SJSA1 (cell line): ENCODE measurements at regions not wholly inside any gene's neighbourhood (a gene's known extent, or its start where the extent isn't known, plus 50 kb on each side); places are given as distances from the start of the nearest gene placed in this dataset.
"Not testable (repeated sequence)": the region's sequence is repeated elsewhere in the genome, so short reads cannot be mapped to it uniquely, and the experiment has no call there.

Experiments
- DNase-seq, 2 experiments: peaks; one replicate each; pipeline ENCODE4 v3.0.0-alpha.2; 2015 to 2020; ENCODE audit warnings: low spot score in 2 of 2, low read depth in 1 of 2
- H3K27ac ChIP-seq: fragments of 250-450 bp; sonication (Bioruptor Pico); 2 replicates; pipeline ENCODE4 v1.5.1; 2020; ENCODE audit warnings: mild to moderate bottlenecking, moderate library complexity
- H3K27me3 ChIP-seq: fragments of 250-450 bp; sonication (Bioruptor Pico); replicated peaks from 2 replicates; pipeline ENCODE4 v1.5.1; 2020; ENCODE audit warnings: mild to moderate bottlenecking, moderate library complexity
- H3K36me3 ChIP-seq: fragments of 250-450 bp; sonication (Bioruptor Pico); 2 replicates; pipeline ENCODE4 v1.5.1; 2020; ENCODE audit warnings: mild to moderate bottlenecking
- H3K4me1 ChIP-seq: fragments of 250-450 bp; sonication (Bioruptor Pico); replicated peaks from 2 replicates; pipeline ENCODE4 v1.6.1; 2021; ENCODE audit warnings: mild to moderate bottlenecking
- H3K4me3 ChIP-seq: fragments of 250-450 bp; sonication (Bioruptor Pico); 2 replicates; pipeline ENCODE4 v1.5.1; 2020; ENCODE audit warnings: mild to moderate bottlenecking
- H3K9me3 ChIP-seq: fragments of 250-450 bp; sonication (Bioruptor Pico); replicated peaks from 2 replicates; pipeline ENCODE4 v1.5.1; 2020; ENCODE audit warnings: mild to moderate bottlenecking

DNA sequence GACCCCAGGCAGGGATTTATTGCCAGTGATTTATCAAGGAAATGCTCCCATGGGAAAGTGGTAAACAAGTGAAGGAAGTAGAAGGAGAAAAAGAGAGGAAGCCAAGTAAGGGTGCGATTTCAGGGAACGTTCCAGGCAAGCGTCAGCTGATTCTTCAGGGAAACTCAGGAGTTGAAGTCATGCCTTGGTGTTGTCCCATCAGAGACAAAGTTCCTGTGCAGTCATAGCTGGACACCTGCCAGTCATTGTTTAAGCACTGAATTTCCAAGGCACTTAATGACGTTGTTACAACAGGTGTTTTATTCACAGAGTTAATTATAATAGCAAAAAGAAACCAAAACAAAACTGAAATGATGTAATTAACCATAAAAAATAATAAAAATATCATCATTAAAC is 381.8 kb upstream of the CRIM1 start:
- Histone ChIP-seq H3K27me3 (no peaks in the 10 kb centered on the region), H3K36me3 (no peaks in the 10 kb centered on the region), H3K4me1 (no peaks in the 10 kb centered on the region), H3K4me3 (no peak overlapping the region), H3K27ac (no peak overlapping the region), H3K9me3 (no peaks in the 10 kb centered on the region)
- DNase-seq: no peak

DNA sequence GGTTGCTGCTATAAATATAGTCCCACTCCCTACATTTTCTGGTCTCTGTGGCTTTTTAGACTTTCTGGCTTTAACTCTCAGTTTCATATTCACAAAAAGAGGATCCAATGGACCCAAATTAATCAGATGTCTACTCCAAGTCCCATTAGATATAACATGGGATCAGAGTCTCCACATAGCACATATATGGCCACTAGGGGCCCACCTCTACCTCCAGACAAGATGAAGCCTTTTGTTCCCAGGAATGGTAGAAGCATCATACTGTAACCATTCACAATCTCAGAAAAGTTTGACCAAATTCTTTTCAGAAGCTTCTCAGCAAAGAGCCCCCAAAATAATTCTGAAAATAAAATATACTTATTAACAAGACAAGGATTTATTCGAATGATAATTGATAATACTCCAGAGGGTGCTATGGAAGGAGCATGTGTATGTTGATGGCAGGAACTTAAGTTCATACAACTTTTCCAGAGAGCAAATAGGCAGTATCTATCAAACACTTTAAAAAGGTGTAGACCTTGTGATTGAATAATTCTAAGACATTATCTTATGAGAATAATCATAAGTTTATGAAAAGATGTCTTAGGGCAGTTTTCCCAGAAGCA is 382.3 kb upstream of the CRIM1 start:
- H3K4me1 ChIP-seq: no peaks in the 10 kb centered on the region
- H3K36me3 ChIP-seq: no peaks in the 10 kb centered on the region
- no peaks in the 10 kb centered on the region for H3K27me3 ChIP-seq
- peak in 1 of 2 experiments; percentile 18 for DNase-seq
- H3K27ac ChIP-seq: no peak overlapping the region
- H3K9me3 ChIP-seq: no peaks in the 10 kb centered on the region
- H3K4me3 ChIP-seq: no peak overlapping the region

DNA sequence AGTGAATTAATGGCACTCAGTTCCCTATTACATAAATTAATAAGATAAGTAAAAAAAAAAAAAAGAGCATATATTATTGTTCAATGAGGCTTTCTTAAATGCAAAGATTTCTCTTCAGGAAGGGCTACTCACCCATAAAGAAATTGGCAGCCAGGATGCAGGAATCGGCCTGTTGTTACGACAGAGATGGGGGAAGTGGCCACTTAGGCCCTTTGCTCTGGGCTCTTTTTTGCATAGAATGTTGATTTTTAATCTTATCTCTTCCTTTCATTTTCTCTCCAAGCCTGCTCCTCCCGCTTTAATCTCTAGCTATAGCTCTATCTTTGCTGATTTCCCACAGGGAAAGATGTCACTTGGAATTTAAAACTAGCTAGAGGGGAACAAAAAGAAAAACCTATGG is 391.8 kb upstream of the CRIM1 start:
- H3K9me3 ChIP-seq: no peaks in the 10 kb centered on the region
- no peak overlapping the region for H3K4me3 ChIP-seq
- H3K4me1 ChIP-seq: no peaks in the 10 kb centered on the region
- no peaks in the 10 kb centered on the region; the same call in 1 of the 2 replicates for H3K27me3 ChIP-seq
- no peaks in the 10 kb centered on the region for H3K36me3 ChIP-seq
- DNase-seq: no peak
- no peak overlapping the region for H3K27ac ChIP-seq

DNA sequence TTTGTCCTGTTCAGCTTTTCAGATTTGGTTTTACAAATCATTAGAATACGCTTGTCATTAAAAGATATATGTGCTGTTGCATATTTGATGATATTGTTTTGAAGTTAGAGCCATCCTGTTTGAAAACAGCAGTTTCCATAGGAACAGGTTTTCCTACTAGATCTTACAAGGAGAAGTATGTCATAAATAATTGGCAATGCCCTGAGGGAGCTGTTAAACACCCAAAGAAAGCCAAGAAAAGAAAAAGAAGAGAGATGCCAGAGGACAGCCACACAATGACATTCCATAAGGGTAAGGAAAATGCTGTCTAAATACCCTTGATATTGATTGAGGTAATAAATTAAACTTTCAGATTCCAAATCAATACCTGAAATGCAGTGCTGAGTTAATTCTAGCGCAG is 392.2 kb upstream of the CRIM1 start:
- Histone ChIP-seq H3K27me3 (no peaks in the 10 kb centered on the region; the same call in 1 of the 2 replicates), H3K4me1 (no peaks in the 10 kb centered on the region), H3K27ac (no peak overlapping the region), H3K36me3 (no peaks in the 10 kb centered on the region), H3K9me3 (no peaks in the 10 kb centered on the region), H3K4me3 (no peak overlapping the region)
- no peak for DNase-seq

DNA sequence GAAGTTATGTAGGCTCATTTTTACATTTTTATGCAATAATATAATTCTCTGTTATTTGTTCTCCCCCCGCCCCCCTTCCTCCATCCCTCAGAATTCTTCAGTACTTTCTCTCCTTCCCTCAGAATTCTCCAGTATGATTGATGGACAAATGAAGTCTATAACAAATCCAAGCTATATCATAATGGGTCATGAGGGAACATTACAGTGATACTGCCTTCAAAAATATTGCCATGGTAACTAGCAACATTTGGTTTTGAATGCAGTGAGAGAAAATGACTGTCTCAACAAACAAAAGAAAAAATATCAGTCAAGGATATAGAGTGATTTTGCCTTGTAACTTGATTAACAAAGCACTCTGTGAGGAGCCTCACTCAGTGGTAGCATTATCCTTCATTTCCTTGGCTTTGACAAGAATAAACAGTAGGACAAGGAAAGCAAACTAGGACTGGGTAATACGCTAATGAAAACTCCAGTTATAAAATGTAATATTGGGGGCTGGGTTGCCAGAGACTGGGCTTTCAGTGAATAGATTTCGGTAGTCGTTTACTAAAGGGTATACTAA is 392.9 kb upstream of the CRIM1 start:
- H3K27ac ChIP-seq: no peak overlapping the region
- H3K9me3 ChIP-seq: no peaks in the 10 kb centered on the region
- DNase-seq: no peak
- H3K4me1 ChIP-seq: no peaks in the 10 kb centered on the region
- no peaks in the 10 kb centered on the region for H3K36me3 ChIP-seq
- no peak overlapping the region for H3K4me3 ChIP-seq
- H3K27me3 ChIP-seq: no peaks in the 10 kb centered on the region; the same call in 1 of the 2 replicates

DNA sequence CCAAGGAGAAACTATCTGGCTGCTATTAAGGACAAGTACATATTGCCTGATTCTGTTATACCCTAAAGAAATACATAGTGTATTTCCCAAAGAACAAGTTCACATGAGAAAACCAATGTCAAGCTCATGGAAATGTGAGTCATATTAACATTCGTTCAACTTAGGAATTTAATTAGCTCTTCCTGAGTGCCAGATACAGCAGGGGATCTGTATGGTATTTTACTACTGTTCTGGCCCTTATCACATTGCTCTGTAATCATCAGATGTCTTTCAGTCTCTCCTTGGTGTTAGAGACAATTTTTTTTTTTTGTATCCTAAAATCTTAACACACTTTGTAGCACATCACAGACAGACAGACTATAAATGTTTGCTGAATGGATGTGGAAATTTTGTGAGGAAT is 395.0 kb upstream of the CRIM1 start:
- no peak overlapping the region for H3K27ac ChIP-seq
- no peak overlapping the region for H3K4me3 ChIP-seq
- H3K9me3 ChIP-seq: no peaks in the 10 kb centered on the region
- DNase-seq: no peak
- H3K27me3 ChIP-seq: no peaks in the 10 kb centered on the region; the same call in 1 of the 2 replicates
- no peaks in the 10 kb centered on the region for H3K36me3 ChIP-seq
- H3K4me1 ChIP-seq: no peaks in the 10 kb centered on the region

DNA sequence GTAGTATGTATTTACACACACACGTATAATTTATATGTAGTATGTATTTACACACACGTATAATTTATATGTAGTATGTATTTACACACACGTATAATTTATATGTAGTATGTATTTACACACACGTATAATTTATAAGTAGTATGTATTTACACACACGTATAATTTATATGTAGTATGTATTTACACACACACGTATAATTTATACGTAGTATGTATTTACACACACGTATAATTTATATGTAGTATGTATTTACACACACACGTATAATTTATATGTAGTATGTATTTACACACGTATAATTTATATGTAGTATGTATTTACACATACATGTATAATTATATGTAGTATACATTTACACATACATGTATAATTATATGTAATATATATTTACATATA is 398.5 kb upstream of the CRIM1 start:
- not testable (repeated sequence) for H3K27me3 ChIP-seq, H3K27ac ChIP-seq, DNase-seq, H3K9me3 ChIP-seq, H3K4me1 ChIP-seq, H3K4me3 ChIP-seq, H3K36me3 ChIP-seq

DNA sequence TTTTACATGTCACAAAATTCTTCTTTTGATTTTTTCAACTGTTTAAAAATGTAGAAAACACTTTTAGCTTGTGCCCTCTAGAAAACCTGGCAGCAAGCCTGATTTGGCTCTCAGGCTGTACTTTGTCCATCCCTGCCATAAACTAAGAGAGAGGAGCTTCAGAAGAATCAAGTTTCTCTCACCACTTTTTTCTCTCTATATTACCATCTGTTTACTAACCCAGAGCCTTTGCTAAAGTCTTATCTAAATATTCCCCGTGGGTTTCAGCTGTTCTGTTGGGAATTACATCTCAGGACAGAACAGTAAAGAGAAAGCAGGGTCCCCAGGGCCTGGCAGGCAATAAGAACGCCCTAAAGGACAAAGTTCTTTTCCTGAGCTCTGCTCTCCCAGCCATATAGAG is 409.1 kb upstream of the CRIM1 start:
- H3K4me3 ChIP-seq: no peak overlapping the region
- DNase-seq: no peak
- no peaks in the 10 kb centered on the region for H3K9me3 ChIP-seq
- no peaks in the 10 kb centered on the region for H3K4me1 ChIP-seq
- no peak overlapping the region for H3K27ac ChIP-seq
- H3K27me3 ChIP-seq: peaks cover 1% of the 10 kb centered on the region; the same call in 1 of the 2 replicates
- no peaks in the 10 kb centered on the region for H3K36me3 ChIP-seq

DNA sequence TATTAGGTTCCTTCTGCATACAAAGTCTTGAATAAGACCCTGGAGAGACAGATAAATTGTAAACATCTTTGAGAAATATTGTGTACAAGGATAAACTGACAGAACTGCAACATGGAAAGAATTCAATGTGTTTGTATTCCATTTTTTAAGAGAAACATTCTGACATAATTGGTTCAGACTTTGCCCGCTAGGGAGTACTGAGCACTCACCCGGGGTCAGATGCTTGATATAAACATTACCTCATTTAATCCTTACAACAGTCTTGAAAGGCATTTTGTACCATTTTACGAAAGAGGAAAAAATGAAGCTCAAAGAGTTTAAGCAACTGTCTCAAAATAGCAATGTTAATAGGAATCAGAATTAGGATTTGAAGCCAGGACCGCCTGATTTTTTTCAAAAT is 416.7 kb upstream of the CRIM1 start:
- no peak for DNase-seq
- H3K27me3 ChIP-seq: peaks cover 5% of the 10 kb centered on the region; the same call in 1 of the 2 replicates
- no peak overlapping the region for H3K27ac ChIP-seq
- no peaks in the 10 kb centered on the region for H3K36me3 ChIP-seq
- H3K4me3 ChIP-seq: no peak overlapping the region
- no peaks in the 10 kb centered on the region for H3K9me3 ChIP-seq
- H3K4me1 ChIP-seq: no peaks in the 10 kb centered on the region

DNA sequence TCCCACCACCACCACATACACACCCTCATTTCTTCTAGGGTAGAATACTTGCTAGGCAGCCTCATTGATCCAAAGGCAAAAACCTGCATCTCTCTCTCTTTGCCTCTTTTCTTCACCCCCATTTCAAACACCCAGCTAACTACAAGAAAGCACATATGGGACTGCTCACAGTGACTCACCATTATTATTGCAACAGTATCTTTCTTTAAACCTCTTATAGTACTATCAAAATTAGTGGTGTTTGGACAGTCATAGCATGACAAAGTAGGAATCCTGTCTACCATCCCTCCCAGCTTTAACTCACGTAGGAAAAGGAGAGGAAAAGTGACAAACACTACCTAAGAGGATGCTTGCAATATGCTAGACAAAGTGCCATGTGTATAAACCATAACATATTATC is 422.5 kb upstream of the CRIM1 start:
- DNase-seq: no peak
- H3K4me3 ChIP-seq: no peak overlapping the region
- no peaks in the 10 kb centered on the region for H3K4me1 ChIP-seq
- H3K27ac ChIP-seq: no peak overlapping the region
- H3K36me3 ChIP-seq: no peaks in the 10 kb centered on the region
- H3K9me3 ChIP-seq: no peaks in the 10 kb centered on the region
- no peaks in the 10 kb centered on the region; the same call in 1 of the 2 replicates for H3K27me3 ChIP-seq

DNA sequence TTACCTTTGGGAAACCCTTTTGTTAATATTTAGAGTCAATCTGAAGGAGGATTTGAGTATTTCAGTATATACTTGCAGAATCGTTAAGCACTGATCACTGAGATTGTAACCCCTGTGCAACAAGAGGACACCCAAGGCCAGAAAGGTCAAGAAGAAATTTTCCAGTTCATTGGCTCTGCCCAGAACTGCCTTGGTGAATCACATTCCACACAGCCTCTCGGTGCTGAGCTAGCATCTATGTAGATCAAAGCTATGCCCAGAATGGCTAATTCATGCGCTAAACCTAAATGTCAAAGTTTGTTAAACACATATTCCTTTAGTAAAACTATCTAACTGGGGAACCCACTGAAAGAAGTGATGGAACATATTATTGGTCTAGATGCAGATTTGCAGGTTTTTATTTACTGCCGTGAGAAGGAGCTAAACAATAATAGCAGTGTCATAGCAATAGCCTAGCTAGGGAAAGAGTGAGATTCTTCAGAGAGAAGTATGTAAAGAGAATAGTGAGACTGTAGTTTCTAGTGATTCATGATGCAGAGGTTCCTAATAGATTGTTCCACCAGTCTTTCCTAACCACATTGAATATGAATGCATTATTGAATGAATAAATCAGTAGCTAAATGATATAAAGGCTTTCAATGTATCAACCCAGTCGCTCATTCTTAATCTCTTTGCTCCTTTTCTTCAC is 423.2 kb upstream of the CRIM1 start:
- H3K27me3 ChIP-seq: no peaks in the 10 kb centered on the region; the same call in 1 of the 2 replicates
- H3K27ac ChIP-seq: no peak overlapping the region
- H3K9me3 ChIP-seq: no peaks in the 10 kb centered on the region
- H3K4me3 ChIP-seq: no peak overlapping the region
- no peak for DNase-seq
- H3K36me3 ChIP-seq: no peaks in the 10 kb centered on the region
- H3K4me1 ChIP-seq: no peaks in the 10 kb centered on the region

DNA sequence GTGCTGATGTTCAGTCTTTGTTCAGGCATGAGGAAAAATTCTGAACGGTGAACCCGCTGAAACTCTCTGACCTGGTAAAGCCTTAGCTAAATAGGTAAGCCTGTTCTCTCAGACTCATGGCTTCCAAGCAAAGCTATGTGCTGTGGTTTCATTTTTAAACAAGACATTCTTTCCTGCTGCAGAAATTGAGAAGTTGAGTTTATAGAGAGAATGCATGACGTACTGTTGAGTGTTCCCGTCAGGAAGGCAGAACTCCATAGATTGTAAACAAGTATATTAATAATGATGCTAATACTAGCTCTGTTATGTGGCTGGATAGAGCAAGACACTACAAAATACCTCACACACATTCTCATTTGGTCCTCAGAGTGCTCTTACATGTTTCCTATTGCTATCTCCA is 424.0 kb upstream of the CRIM1 start:
- no peak for DNase-seq
- H3K4me1 ChIP-seq: no peaks in the 10 kb centered on the region
- no peak overlapping the region for H3K4me3 ChIP-seq
- no peaks in the 10 kb centered on the region; the same call in 1 of the 2 replicates for H3K27me3 ChIP-seq
- no peaks in the 10 kb centered on the region for H3K36me3 ChIP-seq
- no peak overlapping the region for H3K27ac ChIP-seq
- H3K9me3 ChIP-seq: no peaks in the 10 kb centered on the region

DNA sequence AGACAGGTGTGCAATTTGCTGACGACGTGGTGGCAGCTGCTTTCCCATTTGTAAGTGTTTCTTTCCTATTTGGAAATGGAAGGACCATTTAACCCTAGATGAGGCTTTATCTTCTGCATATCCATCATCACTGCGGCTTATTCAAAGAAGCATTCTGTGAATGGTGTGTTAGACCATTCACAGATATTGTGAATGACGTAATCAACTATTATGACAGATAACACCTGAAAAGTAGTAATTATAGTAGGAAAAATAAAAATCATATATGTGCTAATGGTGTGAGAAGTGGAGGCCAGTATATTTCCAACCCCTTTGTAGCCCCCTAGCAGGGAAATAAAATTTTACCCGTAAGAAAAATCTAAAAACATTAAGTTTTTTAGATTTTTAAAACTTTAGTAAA is 424.5 kb upstream of the CRIM1 start:
- Histone ChIP-seq H3K27me3 (no peaks in the 10 kb centered on the region), H3K9me3 (no peaks in the 10 kb centered on the region), H3K4me3 (no peak overlapping the region), H3K4me1 (no peaks in the 10 kb centered on the region), H3K27ac (no peak overlapping the region), H3K36me3 (no peaks in the 10 kb centered on the region)
- no peak for DNase-seq

DNA sequence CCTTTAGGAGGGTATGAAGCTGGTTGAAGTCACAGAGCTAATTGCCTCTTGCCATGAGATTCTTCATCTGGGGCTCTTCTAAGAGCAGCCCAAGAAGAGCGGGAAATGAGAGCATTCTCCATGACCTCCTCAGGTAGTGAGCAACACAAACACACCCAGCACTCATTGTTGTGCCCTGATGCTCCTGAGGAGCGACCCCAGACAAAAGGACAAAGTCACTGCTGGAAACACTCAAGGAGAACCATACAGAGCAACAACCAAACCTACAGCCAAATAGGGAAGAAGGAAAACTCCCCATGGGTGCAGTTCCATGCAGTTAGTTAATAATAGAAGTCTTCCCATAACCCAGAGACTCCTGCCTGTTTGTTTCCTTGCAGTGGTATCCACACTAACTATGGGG is 426.0 kb upstream of the CRIM1 start:
- Histone ChIP-seq H3K4me1 (no peaks in the 10 kb centered on the region), H3K4me3 (no peak overlapping the region), H3K27me3 (no peaks in the 10 kb centered on the region), H3K36me3 (no peaks in the 10 kb centered on the region), H3K9me3 (no peaks in the 10 kb centered on the region), H3K27ac (no peak overlapping the region)
- no peak for DNase-seq
